Heart right ventricle (tissue), 16 donors: ENCODE measurements at regions not wholly inside any gene's neighbourhood (a gene's known extent, or its start where the extent isn't known, plus 50 kb on each side); places are given as distances from the start of the nearest gene placed in this dataset.

ENCODE experiments used
- ATAC-seq, 8 donors: fragments of 200-7000 bp; cut with Tn5 transposase; one replicate each; pipeline ENCODE4 v1.9.1; 2020; ENCODE audit warnings: mild to moderate bottlenecking in 8 of 8, moderate library complexity in 8 of 8, moderate number of reproducible peaks in 1 of 8
- DNase-seq, 2 donors: peaks; one replicate each; pipeline ENCODE4 v3.0.0-alpha.2; 2020
- H3K27ac ChIP-seq, 10 donors: fragments of 200-600 bp; sonication (generic) in 2 of 10; one replicate each; pipeline versions ENCODE4 v1.5.0 to v1.8.0; 2020 to 2022; ENCODE audit warnings: mild to moderate bottlenecking in 3 of 10
- H3K27me3 ChIP-seq, 7 donors: fragments of 200-600 bp; one replicate each; pipeline ENCODE4 v1.8.0; 2021 to 2022; ENCODE audit warnings: mild to moderate bottlenecking in 2 of 7
- H3K36me3 ChIP-seq, 9 donors: fragments of 200-600 bp; sonication (generic) in 1 of 9; one replicate each; pipeline versions ENCODE4 v1.5.0 to v1.8.0; 2020 to 2022; ENCODE audit warnings: mild to moderate bottlenecking in 2 of 9
- H3K4me1 ChIP-seq, 9 donors: fragments of 200-600 bp; sonication (generic) in 1 of 9; one replicate each; pipeline versions ENCODE4 v1.5.0 to v1.8.0; 2020 to 2022; ENCODE audit warnings: mild to moderate bottlenecking in 4 of 9
- H3K4me3 ChIP-seq, 10 donors: fragments of 200-600 bp; sonication (generic) in 2 of 10; one replicate each; pipeline versions ENCODE4 v1.5.0 to v1.8.0; 2020 to 2022; ENCODE audit warnings: mild to moderate bottlenecking in 7 of 10, moderate library complexity in 2 of 10
- H3K9me3 ChIP-seq, 11 donors: fragments of 200-600 bp in 10 of 11; sonication (generic) in 2 of 11; one replicate each; pipeline versions ENCODE4 v1.5.0 to v1.8.0; 2013 to 2022; ENCODE audit warnings: mild to moderate bottlenecking in 2 of 11, control low read depth in 1 of 11, moderate library complexity in 1 of 11
- WGBS, 2 donors: extraction: QIAGEN DNeasy Blood & Tissue Kit; methylation state at CpG; one replicate each; pipeline ENCODE4 v1.1.7; 2013; ENCODE audit warnings: inconsistent platforms in 1 of 2; 5-methylcytosine and 5-hydroxymethylcytosine counted together
- intact Hi-C, 10 donors: fragments of 100-400 bp; cut with DNase I; formaldehyde crosslinking; loops; one replicate each; pipeline versions ENCODE4 v1.11.1 to v1.14.2; 2022
- TF ChIP-seq, protein P1 (sequence below), 9 donors: fragments of 200-600 bp; sonication (generic) in 2 of 9; IDR thresholded peaks; one replicate each; pipeline versions ENCODE4 v1.5.0 to v1.8.0; 2021 to 2022; ENCODE audit warnings: antibody characterized with exemption in 9 of 9, mild to moderate bottlenecking in 5 of 9, moderate library complexity in 1 of 9
- donor health status: Arrhythmogenic right ventricular cardiomyopathy.
- donor health status: ischemic (EF 13 %, LVEDD 7.1; RV severe dilation, severe dysfunction).
- donor health status: healthy with polysubstance abuse.
- donor health status: DM: no; HTN: yes; CAD: no.
- donor health status: DM: no; HTN: no; CAD: no.
- donor health status: ischemic (EF 25% LVEDD 6.9; RV normal size, moderate dysfunction).
- donor health status: ischemic (EF 25% LVEDD 5.7; RV mildly dilated, moderate dysfunction).
- donor health status: healthy.
- donor health status: DM: yes; HTN: yes; CAD: no.
- donor health status: Ischemic cardiomyopathy.
- donor health status: ischemic (EF 35%, LVEDD 5.7; RV mildly dilated, moderate dysfunction).
- donor health status: nonischemic (EF 11% LVEDD 7.7; RV severe dilation, severe dysfunction).
- donor health status: DM: yes; HTN: yes; CAD: no.
- donor health status: PGD.
- donor health status: ischemic (EF 29% LVEDD 5.4; RV normal size, mild dysfunction).
- donor health status: nonischemic (EF 23%, LVEDD 6.1; RV moderate dilation, normal function).

DNA sequence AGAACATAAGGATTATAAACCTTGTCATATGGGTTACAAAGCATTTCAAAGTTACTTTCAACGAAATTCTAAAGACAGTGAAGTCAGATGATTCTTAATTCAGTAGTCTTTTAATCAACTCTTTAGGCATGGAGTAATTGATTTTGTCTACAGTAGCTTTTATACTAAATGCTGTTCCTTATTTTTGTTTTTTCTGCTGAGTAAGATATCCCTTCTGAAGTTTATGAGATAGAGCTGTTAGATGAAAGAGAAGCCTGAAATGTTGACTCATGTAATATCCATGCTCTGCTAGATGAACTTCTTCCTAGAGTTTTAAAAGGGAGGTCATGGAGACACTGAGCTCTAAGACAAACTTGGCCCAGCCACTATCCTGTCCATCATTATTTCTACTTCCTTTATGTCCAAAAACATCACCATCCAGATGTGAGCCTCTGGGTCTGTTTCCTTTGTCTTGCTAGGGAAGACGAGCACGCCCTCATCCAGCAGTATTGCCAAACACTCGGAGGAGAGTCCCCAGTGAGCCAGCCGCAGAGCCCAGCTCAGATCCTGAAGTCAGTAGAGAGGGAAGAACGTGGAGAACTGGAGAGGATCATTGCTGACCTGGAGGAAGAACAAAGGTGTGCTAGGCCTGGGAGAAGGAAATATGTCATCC, 550.3 kb downstream of the UTRN start:
- DNase-seq (no peak), ATAC-seq (no peak)
- Histone ChIP-seq H3K27ac (no peak overlapping the region), H3K4me1 (no peaks in the 10 kb centered on the region), H3K4me3 (no peak overlapping the region), H3K36me3 (peaks cover 0 to 99% (median 41%) of the 10 kb centered on the region in 9 donors), H3K9me3 (no peaks in the 10 kb centered on the region), H3K27me3 (no peaks in the 10 kb centered on the region)
- 76 to 80% methylated on average over 6 of the region's 6 CpGs for WGBS, 2 donors
- intact Hi-C loops = no loop called here
- TF ChIP-seq, protein P1, sequence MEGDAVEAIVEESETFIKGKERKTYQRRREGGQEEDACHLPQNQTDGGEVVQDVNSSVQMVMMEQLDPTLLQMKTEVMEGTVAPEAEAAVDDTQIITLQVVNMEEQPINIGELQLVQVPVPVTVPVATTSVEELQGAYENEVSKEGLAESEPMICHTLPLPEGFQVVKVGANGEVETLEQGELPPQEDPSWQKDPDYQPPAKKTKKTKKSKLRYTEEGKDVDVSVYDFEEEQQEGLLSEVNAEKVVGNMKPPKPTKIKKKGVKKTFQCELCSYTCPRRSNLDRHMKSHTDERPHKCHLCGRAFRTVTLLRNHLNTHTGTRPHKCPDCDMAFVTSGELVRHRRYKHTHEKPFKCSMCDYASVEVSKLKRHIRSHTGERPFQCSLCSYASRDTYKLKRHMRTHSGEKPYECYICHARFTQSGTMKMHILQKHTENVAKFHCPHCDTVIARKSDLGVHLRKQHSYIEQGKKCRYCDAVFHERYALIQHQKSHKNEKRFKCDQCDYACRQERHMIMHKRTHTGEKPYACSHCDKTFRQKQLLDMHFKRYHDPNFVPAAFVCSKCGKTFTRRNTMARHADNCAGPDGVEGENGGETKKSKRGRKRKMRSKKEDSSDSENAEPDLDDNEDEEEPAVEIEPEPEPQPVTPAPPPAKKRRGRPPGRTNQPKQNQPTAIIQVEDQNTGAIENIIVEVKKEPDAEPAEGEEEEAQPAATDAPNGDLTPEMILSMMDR (IDR thresholded peaks at IDR 0.05) = no peak

DNA sequence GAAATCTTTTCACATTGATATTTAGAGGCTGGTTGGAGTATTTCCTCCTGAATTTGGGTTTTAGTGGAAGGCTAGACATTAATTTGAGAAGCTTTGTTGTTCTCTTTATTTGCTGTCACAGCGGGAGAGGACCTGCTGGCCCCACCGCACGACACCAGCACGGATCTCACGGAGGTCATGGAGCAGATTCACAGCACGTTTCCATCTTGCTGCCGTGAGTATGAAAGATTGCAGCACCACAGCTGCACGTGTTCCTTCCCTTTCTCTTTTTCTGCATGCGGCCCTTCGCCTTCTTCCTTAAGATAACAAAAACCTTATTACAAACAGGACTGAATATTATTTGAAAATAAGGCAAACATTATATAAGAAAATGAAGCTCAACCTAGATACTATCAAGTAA, 555.5 kb downstream of the UTRN start:
- Histone ChIP-seq H3K27ac (no peak overlapping the region), H3K27me3 (no peaks in the 10 kb centered on the region), H3K9me3 (no peaks in the 10 kb centered on the region), H3K4me3 (no peak overlapping the region), H3K4me1 (no peaks in the 10 kb centered on the region), H3K36me3 (peaks cover 0 to 99% (median 39%) of the 10 kb centered on the region in 9 donors)
- no peak for DNase-seq
- intact Hi-C loops = no loop called here
- TF ChIP-seq, protein P1 (IDR thresholded peaks at IDR 0.05) = no peak
- WGBS, 2 donors = 93% methylated on average over 10 of the region's 10 CpGs
- no peak for ATAC-seq

DNA sequence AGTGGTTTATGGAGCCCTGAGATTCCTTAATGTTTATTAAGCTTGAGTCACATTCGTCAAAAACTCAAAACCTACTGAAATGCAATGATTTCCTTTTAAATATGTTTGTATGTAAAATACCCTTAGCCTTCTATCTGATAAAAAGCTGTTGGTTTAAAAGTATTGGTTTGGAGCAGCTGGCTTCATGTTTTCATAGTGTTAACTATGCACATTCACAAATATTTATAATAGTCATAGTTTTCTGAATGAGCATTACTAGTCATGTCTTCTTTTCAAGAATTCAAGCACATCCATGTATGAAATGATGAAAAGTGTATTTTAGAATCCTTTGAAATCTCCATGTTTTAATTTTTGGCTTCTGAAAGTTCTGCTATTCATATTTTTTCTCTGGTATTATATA, 558.6 kb downstream of the UTRN start:
- no peak for ATAC-seq

DNA sequence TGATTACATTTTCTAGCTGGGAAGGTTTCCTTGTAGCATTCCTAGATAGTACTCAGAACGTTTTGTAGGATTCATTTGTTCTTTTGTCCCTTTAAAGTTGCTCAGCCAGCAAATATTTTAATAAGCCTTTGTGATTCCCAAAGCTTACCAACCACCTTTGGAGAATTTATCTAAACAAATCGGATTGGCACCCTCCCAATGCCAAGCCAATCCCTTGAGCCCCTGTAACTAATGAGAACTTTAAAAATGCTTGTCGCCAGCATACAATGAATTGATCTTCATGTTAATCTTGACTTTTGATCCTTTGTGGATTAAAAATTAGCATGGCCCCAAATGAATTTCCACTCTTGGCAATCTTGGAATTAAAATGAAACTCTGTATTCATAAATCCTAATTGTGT, 559.5 kb downstream of the UTRN start:
- Histone ChIP-seq H3K9me3 (no peaks in the 10 kb centered on the region), H3K27me3 (no peaks in the 10 kb centered on the region), H3K4me3 (no peak overlapping the region), H3K27ac (no peak overlapping the region), H3K4me1 (no peaks in the 10 kb centered on the region), H3K36me3 (peaks cover 0 to 96% (median 14%) of the 10 kb centered on the region in 9 donors)
- no peak for DNase-seq
- TF ChIP-seq, protein P1 (IDR thresholded peaks at IDR 0.05) = no peak
- intact Hi-C loops = no loop called here
- 80 to 85% methylated on average over 3 of the region's 3 CpGs for WGBS, 2 donors
- no peak for ATAC-seq

More for the DNA sequence above, 558.6 kb downstream of the UTRN start:
- no peak overlapping the region for H3K27ac ChIP-seq
- H3K27me3 ChIP-seq = no peaks in the 10 kb centered on the region
- H3K36me3 ChIP-seq = peaks cover 0 to 98% (median 18%) of the 10 kb centered on the region in 9 donors
- H3K9me3 ChIP-seq = no peaks in the 10 kb centered on the region
- intact Hi-C loops = no loop called here
- DNase-seq = no peak
- 98 to 100% methylated on average over 1 of the region's 1 CpG for WGBS, 2 donors
- TF ChIP-seq, protein P1 (IDR thresholded peaks at IDR 0.05) = no peak
- H3K4me1 ChIP-seq = no peaks in the 10 kb centered on the region
- no peak overlapping the region for H3K4me3 ChIP-seq
